GM12892 (cell line): ENCODE measurements at regions not wholly inside any gene's neighbourhood (a gene's known extent, or its start where the extent isn't known, plus 50 kb on each side); places are given as distances from the start of the nearest gene placed in this dataset.

Source experiments
- POLR2A ChIP-seq: IDR thresholded peaks from 2 replicates; pipeline ENCODE4 v1.6.1; 2011; ENCODE audit warnings: low read depth, low read length, control low read depth
- POLR2AphosphoS5 ChIP-seq: IDR thresholded peaks from 2 replicates; pipeline ENCODE4 v1.6.1; 2011; ENCODE audit warnings: low read depth, low read length, control low read depth
- TAF1 ChIP-seq: IDR thresholded peaks from 2 replicates; pipeline ENCODE4 v1.6.1; 2011; ENCODE audit warnings: low read depth, mild to moderate bottlenecking, control low read depth, low read length, borderline replicate concordance

- TF ChIP-seq POLR2A: no peak
- no peak for TF ChIP-seq POLR2AphosphoS5
- no peak for TF ChIP-seq TAF1
These were observed 286.4 kb downstream of the PTBP2 start for GRCh38 chr1:97007840-97008604.
